RPMI8226 (cell line): ENCODE measurements at regions not wholly inside any gene's neighbourhood (a gene's known extent, or its start where the extent isn't known, plus 50 kb on each side); places are given as distances from the start of the nearest gene placed in this dataset.
"Not testable (repeated sequence)": the region's sequence is repeated elsewhere in the genome, so short reads cannot be mapped to it uniquely, and the experiment has no call there.

Experiments
- DNase-seq: peaks from one replicate; pipeline ENCODE4 v3.0.0-alpha.2; 2015

DNA sequence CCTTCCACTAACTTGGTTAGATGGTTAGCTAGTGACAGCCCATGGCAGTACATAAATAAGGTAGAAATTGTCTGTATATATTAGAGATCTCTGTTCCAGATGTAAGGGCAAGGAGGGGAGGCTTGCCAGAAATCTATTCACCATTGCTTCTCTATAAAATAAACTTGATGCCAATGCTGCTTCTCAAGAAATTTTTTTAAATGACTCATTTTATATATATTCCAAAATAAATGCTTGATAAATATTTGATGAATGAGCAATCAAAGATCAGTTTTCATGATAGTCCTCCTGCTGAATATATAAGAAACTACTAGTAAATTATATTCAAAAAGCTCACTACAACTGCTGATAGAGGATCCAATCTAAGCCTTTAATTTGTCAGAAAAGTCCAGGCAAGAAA lies 710.6 kb upstream of the CCDC179 start:
- no peak for DNase-seq

DNA sequence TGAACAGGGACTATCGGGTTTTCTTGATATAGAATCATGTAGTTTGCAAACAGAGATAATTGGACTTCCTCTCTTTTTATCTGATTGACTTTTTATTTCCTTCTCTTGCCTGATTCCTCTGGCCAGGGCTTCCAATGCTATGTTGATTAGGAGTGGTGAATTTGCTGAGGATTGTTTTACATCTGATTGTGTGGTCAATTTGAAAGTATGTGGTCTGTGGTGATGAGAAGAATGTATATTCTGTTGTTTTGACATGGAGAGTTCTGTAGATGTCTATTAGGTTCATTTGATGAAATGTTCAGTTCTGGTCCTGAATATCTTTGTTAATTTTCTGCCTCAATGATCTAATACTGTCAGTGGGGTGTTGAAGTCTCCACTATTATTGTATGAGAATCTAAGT lies 713.2 kb upstream of the CCDC179 start:
- peak; percentile 2 for DNase-seq

DNA sequence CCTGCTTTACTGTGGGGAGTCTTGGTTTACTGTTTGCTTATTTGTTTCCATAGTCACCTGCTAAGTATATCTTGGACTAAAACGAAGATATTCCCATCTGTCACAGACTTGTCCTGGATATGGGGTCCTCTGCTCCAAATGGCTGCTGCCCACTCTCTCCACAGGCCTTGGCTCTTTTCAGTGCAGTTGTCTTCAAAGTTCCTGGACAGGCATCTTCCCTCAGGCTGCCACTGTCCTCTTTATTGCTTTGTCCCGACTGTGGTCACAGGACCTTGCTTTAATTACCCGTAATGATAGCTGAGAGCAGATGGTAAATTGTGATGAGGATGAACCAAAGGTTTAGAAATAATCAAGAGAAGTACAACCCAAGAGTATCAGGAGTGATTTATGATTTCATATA lies 713.9 kb upstream of the CCDC179 start:
- no peak for DNase-seq

DNA sequence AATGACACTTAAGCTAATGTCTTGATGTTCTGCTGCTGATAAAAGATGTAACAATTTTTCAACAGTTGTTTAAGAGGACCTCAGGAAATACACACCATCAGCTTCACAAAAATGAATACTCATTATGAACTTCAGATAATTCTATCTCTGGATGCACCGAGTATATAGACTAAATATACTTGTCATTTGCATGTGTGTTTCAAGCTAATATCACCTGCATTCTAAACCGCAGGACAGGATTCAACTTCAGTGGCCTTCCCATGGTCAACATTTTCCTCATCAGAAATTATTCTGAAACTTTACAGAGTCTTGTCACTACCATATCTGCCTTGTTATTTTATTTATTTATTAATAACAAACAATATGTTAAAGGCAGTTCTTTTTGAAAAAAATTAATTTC lies 717.0 kb upstream of the CCDC179 start:
- DNase-seq, result no peak

DNA sequence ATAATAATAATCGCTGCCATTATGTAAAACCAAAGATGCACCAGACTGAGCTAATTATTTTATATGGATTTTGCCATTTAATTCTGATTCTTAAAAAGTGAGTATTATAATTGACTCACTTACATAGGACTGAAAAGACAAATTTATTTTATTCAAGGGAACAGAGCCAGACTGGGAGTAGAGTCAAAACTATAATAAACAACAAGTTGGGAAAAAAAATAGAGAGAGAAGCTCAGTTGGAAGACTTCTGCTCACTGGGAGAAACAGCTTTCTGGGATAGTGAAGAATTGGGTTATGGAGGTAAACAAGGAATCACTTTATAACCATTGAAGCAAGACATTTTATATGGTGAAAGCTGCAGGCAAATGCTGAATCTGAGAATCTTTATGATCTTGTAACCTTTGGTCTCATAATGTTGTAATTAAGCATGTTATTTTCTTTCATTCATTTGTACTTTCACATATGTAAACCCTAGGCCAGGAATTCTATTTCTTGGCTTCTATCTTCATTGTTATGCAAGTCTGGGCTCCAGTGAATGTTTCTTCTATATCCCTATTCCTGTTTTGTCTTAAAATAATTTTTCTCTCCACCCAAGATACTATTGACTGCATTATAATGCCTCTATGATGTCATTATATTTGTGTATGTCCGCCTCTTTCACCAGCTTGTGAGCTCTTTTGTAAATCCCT lies 725.3 kb upstream of the CCDC179 start:
- no peak for DNase-seq

DNA sequence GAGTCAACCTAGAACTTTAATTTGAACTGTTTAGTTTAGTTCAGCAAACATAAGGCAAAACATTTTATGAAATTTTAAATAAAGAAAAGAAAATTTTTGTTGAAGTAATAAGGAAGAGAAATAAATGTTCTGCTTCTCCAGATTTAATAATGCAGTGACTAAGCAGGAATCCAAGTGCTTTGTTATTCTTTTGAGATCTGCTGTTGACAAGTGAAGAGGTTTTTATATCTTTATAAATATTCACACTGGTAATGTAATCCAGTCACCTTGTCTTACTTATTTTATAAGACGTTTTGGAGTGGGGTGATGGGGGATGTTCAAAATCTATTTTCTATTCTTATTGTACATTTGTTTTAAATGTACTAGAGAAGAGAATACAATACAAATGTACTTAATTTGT lies 725.9 kb upstream of the CCDC179 start:
- no peak for DNase-seq

DNA sequence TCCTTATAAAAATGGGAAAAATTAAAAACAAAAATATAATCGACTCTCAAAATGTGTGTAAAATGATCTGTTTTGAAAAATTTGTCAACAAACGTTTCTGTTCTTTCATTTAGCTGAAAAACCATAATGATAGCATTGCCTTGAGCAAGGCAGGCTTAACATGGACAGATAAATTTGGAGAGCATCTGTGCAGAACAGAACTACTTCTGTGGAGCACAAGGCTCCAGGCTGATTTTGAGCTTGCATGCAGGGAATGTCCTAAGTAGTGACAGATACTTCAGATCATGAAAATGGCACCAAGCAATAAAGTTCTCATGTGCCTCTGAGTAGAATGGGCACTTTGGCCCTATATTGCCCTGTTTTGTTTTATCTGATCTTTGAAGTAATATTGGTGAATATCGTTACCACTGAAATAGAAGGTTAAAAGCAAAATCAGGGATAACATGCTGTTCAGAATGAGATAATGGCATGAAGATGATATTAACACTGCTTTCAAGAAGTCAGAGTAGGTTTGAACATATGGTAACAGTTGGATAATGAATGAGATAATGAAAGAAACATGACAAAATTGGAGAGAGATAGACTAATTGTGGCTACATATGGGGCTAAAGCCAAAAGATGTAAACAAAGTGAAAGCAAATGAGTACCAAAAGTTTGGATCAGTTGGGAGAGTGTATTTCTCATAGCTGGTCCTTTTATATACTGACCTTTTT lies 730.5 kb upstream of the CCDC179 start:
- no peak for DNase-seq

DNA sequence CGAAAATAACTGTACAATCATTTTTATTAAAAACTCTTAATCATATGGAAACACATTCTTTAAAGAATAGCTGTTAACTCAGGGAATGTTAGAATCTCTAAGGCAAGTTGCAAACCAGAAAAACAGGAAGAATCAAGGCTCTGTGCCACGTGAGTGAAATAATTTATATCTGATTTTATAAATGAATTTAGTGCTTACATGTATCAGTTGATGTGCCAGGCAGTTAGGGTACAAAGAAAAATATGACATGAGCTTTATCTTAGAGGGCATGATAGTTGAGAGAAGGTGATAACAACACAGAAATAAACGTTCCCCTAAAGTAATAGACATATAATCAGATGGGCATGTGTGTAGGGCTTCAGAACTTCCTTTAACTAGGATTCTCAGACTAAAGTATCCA lies 734.5 kb upstream of the CCDC179 start:
- no peak for DNase-seq

DNA sequence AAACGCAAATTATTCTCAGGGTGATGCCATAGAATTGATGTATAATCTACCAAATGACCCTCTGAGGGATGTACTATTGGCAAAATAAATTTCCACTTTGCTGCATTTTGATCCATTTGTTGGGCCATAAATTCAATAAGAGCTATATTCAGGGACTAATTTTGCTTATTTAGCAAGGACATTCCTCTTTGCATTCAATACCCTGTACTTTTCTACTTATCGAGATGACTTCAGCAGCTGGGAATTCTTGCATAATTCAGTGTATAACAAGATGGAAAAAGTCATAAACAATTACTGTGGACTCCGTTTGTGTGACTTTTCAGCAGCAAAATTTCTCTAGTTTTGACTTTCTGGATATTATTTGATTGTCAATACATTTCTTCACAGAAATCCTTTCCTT lies 744.7 kb upstream of the CCDC179 start:
- no peak for DNase-seq

DNA sequence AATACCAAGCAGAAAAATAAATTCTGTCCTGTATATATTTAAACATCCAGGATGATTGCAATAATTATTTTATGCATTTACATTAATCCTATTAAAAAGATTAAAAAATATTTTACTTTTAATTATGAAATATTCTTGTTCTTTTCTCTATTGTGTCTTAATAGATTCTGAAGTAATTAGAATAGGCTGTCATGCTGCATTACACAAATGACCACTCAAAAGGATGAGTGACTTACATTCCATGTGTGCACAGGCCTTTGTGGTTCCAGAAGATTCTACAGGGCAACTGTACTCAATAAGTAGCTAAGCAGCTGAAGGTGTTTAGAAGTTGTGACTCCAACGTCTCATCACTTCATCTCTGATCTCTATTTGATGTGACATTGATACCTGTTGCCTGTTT lies 745.9 kb upstream of the CCDC179 start:
- DNase-seq, result no peak

DNA sequence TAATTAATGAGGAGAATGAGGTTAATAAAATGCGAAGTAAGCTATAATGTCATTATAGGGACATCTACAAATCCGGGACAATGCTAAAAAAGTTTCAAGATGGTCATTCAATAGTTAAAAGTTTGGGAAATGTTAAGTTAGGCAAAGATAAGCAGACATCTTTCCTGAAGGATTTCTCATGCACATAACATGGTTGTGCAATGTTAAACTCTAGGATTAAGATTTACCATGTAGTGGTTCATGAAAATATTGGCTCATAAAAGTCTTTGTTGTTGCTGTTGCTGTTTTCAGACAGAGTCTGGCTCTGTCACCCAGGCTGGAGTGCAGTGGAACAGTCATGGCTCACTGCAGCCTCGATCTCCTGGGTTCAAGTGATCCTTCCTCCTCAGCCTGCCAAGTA lies 751.5 kb upstream of the CCDC179 start:
- DNase-seq, result no peak

DNA sequence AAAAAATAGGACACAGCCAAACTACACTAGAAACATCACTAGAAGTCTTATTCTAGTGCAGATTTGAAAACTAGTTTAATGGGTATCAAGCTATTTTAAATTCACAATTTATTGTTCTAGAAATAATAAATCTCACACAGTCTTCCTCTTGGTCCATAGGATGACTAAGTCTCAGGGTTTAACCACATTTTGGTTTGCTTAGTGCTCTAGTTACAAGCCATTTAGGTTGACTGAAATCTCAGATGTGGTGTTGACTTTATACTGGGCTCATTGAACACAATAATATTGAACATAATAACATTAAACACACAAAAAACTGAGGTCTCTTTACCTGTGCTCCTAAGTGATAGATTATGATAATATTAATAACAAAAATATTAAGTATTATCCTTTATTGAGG lies 760.3 kb upstream of the CCDC179 start:
- no peak for DNase-seq

DNA sequence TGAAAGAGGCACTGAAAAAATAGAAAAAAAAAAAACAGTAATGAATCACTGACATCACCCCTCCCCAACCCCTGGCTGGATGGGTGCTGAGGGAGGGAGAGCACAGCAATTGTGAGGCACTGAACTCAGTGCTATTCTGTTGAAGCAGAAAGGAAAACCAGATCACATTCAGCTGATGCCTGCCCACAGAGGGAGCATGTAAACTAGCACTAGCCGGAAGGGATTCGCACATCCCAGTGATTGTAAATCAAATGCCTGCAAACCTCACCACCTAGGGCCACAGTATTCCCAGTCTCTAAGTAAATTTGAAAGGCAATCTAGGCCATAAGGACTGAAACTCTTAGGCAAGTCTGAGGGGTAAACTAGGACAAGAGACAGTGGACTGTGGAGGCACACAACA lies 772.0 kb upstream of the CCDC179 start:
- DNase-seq, result no peak

DNA sequence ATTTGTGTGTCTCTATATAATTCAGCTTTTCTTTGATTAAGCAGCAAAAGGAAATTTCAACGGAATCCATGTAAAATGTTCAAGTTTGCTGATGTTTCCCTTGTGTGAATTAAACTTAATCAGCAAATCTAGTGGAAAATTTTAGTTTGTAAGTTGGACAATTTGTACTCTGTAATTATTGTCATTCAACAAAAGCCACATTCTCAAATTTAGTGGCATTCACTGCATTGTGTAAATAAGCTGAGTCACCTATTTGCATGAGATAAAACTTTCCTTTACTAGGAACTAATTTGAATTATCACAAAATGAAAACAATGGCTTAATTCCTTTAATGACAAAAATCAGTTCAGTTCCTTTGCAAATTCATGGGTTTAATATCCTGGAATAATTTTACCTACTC lies 784.2 kb upstream of the CCDC179 start:
- DNase-seq, result no peak

DNA sequence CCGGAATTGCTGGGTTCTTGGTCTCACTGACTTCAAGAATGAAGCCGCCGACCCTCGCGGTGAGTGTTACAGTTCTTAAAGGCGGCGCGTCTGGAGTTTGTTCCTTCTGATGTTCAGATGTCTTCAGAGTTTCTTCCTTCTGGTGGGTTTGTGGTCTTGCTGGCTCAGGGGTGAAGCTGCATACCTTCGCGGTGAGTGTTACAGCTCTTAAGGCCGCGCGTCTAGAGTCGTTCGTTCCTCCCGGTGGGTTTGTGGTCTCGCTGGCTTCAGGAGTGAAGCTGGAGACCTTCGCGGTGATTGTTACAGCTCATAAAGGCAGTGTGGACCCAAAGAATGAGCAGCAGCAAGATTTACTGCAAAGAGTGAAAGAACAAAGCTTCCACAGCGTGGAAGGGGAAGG lies 792.1 kb upstream of the CCDC179 start:
- not testable (repeated sequence) for DNase-seq

DNA sequence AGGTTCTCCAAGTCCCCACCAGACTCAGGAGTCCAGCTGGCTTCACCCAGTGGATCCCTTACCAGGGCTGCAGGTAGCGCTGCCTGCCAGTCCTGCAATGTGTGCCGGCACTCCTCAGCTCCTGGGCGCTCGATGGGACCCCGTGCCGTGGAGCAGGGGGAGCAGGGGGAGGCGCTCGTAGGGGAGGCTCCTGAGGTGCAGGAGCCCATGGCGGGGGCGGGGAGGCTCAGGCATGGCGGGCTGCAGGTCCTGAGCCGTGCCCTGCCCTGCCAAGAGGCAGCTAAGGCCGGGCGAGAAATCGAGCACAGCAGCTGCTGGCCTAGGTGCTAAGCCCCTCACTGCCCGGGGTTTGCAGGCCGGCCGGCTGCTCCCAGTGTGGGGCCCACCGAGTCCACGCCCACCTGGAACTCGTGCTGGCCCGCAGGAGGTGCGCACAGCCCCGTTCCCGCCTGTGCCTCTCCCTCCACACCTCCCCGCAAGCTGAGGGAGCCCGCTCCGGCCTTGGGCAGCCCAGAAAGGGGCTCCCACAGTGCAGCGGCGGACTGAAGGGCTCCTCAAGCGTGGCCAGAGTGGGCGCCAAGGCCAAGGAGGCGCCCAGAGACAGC lies 792.9 kb upstream of the CCDC179 start:
- no peak for DNase-seq

DNA sequence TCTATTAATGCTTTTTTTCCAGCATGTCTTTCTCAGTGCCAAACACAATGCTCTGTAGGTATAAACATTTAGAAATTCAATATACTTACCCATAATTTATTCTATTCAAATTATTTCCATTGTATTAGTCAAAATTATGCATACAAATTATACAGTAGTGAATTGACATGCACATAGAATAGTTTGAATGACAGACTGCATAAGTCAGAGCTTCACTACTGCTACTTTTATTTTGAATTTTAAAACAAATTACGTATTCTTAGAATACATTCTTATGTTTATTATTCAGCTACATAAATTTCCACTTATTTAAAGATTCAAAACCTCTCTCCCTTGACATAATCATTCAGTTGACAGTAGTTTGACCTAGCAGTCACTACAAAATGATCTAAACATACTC lies 808.0 kb upstream of the CCDC179 start:
- DNase-seq, result no peak

DNA sequence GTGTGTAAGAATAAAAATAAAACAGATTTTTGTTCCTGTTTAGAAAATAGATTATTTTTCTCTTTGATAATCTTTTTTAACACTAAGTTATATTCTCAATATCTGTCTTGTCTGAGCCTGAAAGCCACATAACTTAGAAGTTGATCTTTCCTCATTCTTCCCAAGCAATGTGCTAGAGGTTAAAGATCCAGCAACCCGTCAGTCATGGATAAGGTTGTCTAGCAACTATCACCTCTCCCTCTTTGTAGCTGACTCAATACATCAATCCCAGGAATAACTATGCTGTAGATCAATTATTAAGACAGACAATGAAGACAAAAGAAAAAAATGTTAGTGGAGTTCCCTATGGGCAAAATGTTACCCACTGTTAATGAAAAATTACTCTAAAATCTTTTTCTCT lies 813.1 kb upstream of the CCDC179 start:
- DNase-seq, result no peak

DNA sequence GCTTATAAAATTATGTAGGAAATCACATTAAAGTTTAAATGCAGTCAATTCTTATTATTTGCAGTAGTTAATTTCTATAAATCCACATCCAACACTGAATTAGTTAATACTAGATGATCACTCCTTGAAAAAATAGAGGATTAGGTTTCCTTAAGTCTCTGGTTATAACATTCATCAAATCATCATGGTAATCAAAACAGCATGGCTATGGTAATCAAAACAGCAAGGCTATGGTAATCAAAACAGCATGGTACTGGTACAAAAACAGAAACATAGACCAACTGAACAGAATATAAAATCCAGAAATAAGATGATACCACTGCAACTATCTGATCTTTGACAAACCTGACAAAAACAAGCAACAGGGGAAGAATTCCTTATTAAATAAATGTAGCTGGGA lies 814.6 kb upstream of the CCDC179 start:
- DNase-seq, result no peak

DNA sequence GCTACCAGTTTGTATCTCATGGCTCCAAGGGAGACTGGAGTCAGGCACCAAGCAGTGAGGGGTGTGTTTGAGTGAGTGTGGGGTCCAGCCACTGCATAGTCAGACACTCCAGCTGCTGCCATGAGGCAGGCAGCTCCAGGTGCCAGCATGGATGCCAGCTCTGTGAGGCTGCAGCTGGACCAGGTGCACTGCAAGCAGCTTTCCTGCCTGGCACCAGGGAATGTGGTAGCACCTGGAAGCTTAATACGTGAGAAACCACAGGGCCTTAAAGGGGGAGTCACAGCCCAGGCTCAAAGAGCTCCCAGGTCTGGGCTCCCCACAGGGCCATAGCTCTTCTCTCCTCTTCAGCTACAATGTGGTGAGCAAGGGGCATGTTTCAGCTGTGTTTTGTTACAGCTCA lies 817.8 kb upstream of the LUZP2 start:
- no peak for DNase-seq

DNA sequence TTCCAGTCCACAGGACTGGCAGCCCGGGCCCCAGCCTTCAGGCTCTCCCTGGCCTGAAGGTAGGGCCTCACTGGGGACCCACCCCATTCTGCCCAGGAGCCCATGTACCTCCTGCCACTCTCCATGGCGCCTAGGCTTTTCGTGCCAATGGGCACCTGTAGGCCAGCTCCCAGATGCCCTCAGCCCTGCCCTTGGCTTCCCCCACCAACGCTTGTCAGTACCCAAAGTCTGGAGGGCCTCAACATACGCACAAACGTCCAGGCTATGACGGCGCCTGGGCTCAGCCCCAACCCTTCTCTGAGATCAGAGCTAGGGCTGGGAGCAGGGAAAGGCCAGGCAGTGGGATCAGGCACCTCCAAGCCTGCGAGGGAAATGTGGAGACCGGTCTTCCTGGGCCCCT lies 816.9 kb upstream of the LUZP2 start:
- DNase-seq, result no peak

DNA sequence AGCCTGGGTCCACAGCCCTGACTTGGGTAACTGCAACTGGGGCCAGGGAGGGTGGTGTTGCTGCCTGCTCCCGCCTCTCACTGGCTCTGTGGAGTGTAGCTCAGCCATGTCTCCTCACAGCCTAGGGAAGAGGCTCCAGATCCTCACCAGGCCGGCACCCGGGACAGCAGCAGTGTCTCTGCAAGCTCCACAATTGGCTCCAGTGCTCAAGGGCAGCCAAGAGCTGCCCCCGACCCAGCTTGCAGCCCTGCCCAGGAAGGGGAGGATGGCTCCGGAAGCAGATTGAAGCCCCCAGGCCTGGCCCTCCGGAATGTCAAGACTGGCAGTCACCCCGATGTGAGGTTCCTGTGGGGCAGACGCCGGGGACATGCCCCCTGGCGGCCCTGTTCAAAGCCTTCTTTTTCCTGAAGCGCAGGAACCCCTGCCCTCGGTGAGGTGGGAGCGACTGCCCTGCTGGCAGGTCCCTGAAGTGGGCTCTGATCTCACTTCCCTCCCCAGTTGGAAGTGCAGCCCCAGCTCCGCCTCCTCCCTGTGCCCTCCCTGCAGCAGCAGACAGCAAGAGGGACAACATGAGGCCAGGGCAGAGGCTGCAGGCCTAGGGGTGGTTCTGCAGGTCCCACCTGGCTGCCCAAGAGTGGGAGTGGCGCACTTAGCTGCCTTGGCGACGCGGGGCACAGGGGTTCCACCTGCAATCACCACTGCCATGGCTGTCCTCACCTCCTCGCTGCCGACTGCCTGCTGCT lies 816.2 kb upstream of the LUZP2 start:
- DNase-seq, result peak; percentile 6

DNA sequence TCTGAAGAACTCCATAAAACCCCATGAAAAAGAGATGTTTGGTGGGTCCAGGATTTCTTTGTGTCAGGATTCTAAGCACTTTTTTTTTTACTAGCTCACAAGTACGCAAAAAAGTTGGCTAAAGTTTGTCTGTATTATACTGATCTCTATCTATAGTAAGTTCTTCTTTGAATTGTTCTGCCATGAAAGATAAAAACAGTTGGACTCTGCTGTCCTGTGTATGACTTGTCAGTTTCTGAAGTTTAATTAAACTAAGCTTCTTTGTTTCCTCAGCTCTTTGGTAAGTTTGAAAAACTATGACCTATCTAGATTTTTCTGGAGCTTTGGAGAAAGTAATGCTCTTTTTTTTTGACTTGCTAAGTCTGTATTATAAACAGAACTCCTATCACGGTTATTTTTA lies 812.2 kb upstream of the LUZP2 start:
- no peak for DNase-seq

DNA sequence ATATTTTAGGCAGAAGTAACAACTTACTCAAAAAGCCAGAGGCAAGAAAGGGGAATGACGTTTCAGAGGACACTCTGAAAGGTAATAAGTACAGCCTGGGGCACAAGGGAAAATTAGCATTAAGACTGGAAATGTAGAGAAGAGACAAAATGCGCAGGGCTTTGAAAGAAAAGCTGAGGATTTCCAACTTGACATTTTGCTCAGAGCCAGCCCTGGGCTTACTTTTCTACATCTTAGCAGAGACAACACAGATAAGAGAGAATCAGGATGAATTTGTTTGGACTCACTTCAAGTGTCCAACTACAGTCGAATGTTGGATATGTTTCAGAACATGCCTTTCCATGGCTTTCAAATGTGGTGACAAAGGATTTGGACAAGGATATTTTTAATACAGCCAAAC lies 808.9 kb upstream of the LUZP2 start:
- DNase-seq, result no peak
